Keratinocyte (primary cell): ENCODE measurements at regions not wholly inside any gene's neighbourhood (a gene's known extent, or its start where the extent isn't known, plus 50 kb on each side); places are given as distances from the start of the nearest gene placed in this dataset.

Experiments
- CTCF ChIP-seq, 3 experiments: IDR thresholded peaks in 1 of 3; conservative IDR thresholded peaks in 1 of 3; optimal IDR thresholded peaks in 1 of 3; 2 replicates in 2 of 3; 3 replicates in 1 of 3; pipeline versions ENCODE3 to v1.5.1; 2011; ENCODE audit warnings: low read length in 3 of 3, mild to moderate bottlenecking in 3 of 3, moderate library complexity in 2 of 3, control low read depth in 1 of 3, inconsistent platforms in 1 of 3; ENCODE audit not compliant: insufficient read depth in 2 of 3; ENCODE audit errors: extremely low read depth in 1 of 3
- EZH2 ChIP-seq: IDR thresholded peaks from one replicate; pipeline ENCODE4 v1.6.1; 2012; ENCODE audit warnings: inconsistent platforms, mild to moderate bottlenecking, low read length, moderate library complexity

- TF ChIP-seq CTCF (optimal IDR thresholded peaks at IDR 0.05 in 1 of 3, IDR thresholded peaks at IDR 0.05 in 1 of 3, conservative IDR thresholded peaks at IDR 0.05 in 1 of 3; ENCODE audit: extremely low read depth in 1 of 3, insufficient read depth in 2 of 3, low read length in 3 of 3) (no peak), EZH2 (no peak)
These were observed 201.9 kb upstream of the SLC8A1 start for GRCh38 chr2:40653829-40654228.
